HG02623 (cell line): ENCODE measurements at regions not wholly inside any gene's neighbourhood (a gene's known extent, or its start where the extent isn't known, plus 50 kb on each side); places are given as distances from the start of the nearest gene placed in this dataset.
"Not testable (repeated sequence)": the region's sequence is repeated elsewhere in the genome, so short reads cannot be mapped to it uniquely, and the experiment has no call there.

Experiments used
- ATAC-seq: cut with Tn5 transposase; IDR thresholded peaks from one replicate; pipeline ENCODE4 v1.9.1; 2021; ENCODE audit warnings: moderate library complexity; ENCODE audit not compliant: unreplicated experiment

DNA sequence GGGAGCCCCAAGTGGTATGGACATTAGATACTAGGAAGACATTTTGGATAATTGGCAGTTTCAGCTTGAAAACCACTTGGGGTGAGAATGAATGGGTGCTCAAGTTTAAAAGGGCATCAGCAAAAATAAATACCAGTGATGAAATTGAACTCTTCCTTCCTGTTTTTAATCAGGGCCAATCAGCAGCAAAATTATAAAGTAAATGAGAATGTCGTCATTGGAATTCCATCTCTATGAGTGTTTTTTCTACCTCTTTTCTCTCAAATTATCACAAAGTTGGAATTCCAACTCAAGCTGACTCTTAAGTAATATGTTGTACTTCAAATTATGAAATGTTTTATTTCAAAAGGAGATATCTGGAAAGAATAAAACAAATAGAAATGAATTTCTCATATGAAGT, 730.6 kb downstream of the METTL15 start:
- no peak for ATAC-seq

- ATAC-seq = no peak
Measured at GRCh38 chr11:28837599-28837998, 729.4 kb downstream of the METTL15 start.

- ATAC-seq = no peak
Measured at GRCh38 chr11:28836285-28837081, 728.3 kb downstream of the METTL15 start.

DNA sequence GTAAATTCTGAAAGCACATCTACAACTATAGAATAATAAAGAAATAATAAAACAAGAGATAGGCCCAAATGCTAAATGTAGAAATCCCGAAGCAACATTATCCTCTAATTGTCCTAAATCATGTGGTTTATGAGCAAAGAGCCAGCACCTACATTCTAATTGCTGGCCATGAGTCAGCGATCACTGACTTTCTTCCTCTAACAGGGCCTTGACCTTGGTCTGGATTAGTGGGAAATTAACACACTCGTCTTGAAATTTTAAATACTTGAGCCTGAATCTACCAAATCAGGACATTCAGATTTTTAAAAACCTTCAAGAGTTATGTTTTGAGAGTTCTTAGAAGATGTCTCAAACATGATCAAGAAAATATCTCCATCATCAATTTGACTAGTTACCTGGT, 727.6 kb downstream of the METTL15 start:
- no peak for ATAC-seq

DNA sequence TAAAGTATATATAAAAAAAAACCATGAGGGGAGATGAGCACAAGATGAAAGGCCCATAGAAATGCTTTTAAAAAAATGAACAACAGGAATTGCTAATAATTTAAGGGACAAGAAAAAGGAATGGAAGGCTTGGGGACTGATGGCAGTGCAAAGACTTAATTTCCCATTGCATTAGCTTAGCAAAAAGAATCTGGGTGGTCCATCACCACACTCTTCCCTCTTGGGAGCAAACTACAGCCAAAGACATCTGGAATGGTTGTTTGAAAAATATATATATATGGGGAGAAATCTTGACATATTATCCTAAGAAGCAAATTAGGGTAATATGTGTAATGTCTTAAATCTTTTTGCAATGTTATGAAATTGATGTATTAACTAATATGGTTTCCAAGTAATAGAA, 727.1 kb downstream of the METTL15 start:
- no peak for ATAC-seq

DNA sequence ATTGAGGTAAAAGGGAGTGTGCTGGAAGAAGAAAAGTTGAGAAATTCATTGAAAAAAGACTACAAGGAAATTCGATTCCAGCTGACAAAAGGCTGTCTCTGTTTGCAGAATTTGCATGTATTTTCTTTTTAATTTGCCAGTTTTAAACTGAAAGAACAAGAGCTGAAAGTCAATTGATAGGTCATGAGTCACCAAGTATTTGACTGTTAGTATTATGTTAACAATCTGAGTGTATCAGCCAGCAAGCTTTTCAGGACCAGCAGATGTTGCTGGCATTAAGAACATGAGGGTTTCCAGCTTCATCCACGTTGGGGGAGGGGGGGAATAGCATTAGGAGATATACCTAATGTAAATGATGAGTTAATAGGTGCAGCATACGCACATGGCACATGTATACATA, 726.7 kb downstream of the METTL15 start:
- ATAC-seq = no peak

DNA sequence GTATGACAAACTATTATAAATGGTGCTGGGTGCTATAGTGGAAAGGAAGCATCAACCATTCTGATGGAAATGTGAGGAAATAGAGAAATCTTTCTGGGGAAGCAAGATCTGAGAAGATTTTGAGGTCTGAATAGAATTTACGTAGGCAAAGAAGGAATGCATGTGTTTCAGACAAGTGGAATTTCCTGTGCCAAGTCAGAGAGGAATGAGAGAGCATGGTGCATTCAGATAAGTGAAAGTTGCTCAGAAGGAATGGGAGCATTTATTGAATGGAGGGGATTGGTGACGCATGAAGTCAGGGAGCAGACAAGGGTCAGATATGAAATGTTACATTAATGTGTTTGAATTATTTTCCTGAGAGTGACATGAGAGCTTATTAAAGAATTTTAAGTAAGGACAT, 725.5 kb downstream of the METTL15 start:
- no peak for ATAC-seq

DNA sequence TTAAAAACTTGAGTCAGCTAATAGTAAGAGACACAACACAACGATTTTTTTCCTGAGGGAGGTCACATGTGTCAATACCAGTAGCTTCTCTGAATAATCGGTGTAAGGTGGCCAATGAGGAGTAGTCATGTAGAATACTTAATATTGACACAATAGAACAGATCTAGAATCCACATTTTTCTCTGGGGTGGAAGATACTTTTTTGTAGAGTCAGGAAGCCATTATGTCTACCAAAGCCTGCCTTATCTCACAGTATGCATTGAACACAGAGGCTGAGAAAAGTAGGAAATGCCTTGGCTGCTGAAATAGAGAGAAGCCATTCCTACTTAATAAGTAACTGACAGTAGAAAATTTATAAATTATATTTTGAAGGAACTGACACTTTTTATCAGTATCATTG, 725.0 kb downstream of the METTL15 start:
- no peak for ATAC-seq

- no peak for ATAC-seq
Measured at GRCh38 chr11:28826807-28827206, 718.6 kb downstream of the METTL15 start.

DNA sequence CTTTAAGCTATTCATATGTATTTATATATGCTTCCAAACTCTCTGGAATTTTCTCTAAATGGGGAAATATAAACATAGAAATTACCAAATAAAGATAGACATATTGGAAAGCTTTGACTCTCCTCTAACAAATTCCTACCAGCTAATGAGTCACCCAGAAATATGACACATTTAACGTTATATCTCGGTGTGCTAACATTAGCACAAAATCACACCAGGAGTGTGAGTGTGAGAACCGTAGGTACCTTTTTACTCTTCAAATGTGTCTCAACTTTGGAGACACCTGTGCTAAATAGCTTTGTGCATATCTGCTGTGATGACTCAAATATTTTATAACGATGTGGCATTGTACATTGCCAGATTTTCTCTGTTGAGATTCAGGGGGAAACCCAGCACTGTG, 714.4 kb downstream of the METTL15 start:
- no peak for ATAC-seq

- ATAC-seq = no peak
Measured at GRCh38 chr11:28820296-28820989, 712.3 kb downstream of the METTL15 start.

GRCh38 chr11:28819741-28820140, 711.6 kb downstream of the METTL15 start:
- ATAC-seq = no peak

- no peak for ATAC-seq
Measured at GRCh38 chr11:28815110-28815509, 706.9 kb downstream of the METTL15 start.

GRCh38 chr11:28808771-28809170, 700.6 kb downstream of the METTL15 start:
- no peak for ATAC-seq

DNA sequence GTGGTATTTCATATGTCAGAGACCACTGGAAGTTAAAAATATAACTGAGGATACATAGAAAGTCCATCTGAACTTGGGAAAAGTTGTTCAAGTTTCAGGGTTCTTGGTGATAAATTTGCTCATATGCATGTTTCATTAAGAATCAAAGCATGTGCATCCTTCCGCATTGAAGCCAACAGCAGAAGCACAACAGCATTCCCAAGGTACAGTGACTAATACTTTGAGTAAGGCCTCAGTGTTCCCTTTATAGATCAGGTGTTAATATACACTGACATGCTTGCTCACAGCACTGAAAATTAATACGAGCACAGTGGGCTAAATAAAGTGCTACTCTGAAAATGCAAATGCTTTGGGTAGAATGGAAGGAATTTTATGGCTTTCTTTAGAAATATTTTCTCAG, 691.1 kb downstream of the METTL15 start:
- ATAC-seq = no peak

GRCh38 chr11:28798286-28798685, 690.1 kb downstream of the METTL15 start:
- no peak for ATAC-seq

DNA sequence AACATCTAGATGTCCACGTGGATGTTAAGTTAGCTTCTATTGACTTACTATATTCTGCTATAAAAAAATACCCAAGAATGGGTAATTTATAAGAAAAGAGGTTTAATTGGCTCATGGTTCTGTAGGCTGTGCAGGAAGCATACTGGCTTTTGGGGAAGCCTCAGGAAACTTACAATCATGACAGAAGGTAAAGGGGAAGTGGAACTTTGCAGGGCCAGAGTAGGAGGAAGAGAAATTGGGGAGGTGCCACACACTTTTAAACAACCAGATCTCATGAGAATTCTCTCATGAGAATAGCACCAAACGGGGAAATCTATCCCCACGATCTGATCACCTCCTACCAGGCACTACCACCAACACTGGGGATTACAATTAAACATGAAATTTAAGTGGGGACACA, 689.3 kb downstream of the METTL15 start:
- ATAC-seq = no peak

GRCh38 chr11:28794405-28794804, 686.2 kb downstream of the METTL15 start:
- ATAC-seq = no peak

DNA sequence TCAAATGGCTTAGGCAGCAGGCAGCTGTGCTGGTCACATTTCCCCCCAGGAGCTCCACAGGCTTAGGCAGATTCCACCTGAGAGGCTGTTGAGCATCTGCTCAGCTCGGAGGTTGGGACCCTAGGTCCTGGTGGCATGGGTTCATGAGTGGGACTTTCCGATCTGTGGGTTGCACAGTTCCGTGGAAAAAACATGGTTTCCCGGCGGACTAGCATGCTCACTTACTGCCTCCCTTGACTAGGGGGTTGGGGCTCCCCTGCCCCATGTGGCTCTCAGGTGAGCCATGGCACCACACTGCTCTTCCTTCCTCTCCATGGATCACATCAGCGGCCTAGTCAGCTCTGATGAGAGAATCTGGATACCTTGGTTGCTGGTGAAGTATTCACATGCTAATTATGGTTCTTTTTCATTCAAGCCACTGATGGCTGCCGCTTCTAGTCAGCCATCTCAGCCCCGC, 685.1 kb downstream of the METTL15 start:
- no peak for ATAC-seq

DNA sequence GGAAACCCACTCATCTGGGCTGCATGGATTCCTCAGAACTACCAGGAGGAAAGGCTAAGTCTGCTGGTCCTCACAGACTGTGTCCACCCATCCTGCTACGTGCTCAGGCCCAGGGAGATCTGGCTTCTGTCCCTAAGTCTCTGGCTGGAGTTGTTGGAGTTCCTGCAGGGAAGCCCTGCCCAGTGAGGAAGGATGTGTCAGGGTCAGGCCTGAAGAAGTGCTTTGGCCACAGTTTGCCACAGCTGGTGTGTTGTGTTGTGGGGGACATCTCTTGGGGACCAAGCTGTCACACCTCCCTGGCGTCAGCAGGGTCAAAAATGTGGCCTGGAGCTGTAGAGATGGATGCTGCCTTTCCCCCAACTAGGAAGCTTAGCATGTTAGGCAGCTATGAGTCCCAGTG, 684.7 kb downstream of the METTL15 start:
- no peak for ATAC-seq

DNA sequence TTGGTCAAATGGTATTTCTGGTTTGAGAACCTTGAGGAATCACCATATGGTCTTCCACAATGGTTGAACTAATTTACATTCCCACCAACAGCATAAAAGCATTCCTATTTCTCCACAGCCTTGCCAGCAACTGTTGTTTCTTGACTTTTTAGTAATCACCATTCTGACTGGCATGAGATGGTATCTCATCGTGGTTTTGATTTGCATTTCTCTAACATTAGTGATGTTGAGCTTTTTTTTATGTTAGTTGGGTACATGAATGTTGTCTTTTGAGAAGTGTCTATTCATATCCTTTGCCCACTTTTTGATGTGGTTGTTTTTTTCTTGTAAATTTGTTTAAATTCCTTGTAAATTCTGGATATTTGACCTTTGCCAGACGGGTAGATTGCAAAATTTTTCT, 679.7 kb downstream of the METTL15 start:
- ATAC-seq = not testable (repeated sequence)

GRCh38 chr11:28777126-28777525, 668.9 kb downstream of the METTL15 start:
- ATAC-seq = no peak
